HG03108 (cell line): ENCODE measurements at regions not wholly inside any gene's neighbourhood (a gene's known extent, or its start where the extent isn't known, plus 50 kb on each side); places are given as distances from the start of the nearest gene placed in this dataset.

Experiments used
- ATAC-seq: cut with Tn5 transposase; IDR thresholded peaks from one replicate; pipeline ENCODE4 v1.9.1; 2021; ENCODE audit warnings: moderate library complexity; ENCODE audit not compliant: unreplicated experiment

DNA sequence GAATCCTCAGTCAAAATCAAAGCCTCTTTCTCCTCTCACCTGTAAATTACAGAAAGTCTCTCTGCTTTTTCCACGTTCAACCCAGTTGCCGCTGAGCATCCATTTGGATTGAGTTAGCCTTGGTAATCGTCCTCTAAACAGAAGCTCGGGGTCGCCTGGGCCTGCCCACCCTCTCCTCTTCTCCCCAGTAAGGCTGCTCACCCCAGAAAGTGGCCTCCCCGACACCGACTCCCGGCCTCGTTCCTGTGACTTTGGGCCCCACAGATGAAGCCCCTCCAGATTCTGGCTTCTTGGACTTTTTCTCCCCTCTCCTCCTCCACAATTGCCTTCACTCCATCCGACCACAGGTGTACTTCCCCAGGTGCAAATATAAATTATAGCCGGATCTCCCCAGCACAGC, 1500.0 kb downstream of the BRD1 start:
- ATAC-seq: no peak

DNA sequence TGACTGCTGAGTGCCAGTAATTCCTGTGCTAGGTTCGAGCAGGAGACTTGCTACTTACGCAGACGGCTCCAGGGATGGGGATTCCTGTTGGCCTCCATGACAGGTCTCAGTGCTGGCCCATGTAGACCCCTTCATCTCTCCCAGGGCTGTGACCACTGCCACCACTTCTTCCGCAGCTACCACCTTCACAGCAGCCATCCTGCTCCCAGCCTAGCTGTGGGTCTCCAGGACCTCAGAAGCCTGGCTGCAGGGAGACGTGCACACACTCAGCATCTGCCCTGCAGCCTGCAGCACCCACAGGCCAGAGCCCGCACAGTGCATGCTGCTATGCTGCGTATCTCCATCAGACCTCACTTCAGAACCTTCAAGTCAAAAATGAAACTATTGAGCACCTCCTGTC, 1503.9 kb downstream of the BRD1 start:
- no peak for ATAC-seq

DNA sequence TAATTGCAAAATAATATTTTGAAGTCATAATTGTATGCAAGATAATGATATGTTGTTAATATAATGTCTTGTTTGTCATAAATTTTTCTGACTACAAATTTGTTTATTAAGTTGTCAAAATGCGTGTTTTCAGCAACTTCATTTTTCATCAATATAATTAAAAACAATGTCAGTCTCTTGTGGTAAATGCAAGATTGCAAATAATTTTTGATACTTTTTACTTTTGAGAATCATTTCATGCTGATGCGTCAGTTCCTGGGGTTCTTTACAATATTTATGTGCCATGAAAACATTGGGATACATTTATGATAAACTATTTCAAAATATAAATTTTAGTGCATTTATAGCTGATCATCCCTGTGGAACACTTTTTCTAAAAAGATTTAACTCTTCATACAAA, 1504.8 kb downstream of the BRD1 start:
- ATAC-seq: no peak

DNA sequence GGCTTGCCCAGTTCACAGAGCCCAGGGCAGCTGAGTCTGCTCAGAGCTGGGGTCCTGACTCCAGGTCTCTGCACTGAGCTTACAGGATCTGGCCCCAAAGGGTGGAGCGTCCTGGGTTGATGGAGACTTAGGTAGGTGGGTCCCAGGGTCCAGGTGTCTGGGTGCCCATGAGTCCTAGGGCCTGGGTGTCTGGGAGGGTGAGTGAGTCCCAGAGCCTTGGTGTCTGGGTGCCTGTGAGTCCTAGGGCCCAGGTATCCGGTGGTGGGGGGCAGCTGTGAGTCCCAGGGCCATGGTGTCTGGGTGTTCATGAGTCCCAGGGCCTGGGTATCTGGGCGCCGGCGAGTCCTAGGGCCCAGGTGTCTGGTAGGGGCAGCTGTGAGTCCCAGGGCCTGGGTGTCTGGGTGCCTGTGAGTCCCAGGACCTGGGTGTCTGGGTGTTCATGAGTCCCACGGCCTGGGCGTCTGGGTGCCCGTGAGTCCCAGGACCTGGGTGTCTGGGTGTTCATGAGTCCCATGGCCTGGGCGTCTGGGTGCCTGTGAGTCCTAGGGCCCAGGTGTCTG, 1505.6 kb downstream of the BRD1 start:
- ATAC-seq: no peak

DNA sequence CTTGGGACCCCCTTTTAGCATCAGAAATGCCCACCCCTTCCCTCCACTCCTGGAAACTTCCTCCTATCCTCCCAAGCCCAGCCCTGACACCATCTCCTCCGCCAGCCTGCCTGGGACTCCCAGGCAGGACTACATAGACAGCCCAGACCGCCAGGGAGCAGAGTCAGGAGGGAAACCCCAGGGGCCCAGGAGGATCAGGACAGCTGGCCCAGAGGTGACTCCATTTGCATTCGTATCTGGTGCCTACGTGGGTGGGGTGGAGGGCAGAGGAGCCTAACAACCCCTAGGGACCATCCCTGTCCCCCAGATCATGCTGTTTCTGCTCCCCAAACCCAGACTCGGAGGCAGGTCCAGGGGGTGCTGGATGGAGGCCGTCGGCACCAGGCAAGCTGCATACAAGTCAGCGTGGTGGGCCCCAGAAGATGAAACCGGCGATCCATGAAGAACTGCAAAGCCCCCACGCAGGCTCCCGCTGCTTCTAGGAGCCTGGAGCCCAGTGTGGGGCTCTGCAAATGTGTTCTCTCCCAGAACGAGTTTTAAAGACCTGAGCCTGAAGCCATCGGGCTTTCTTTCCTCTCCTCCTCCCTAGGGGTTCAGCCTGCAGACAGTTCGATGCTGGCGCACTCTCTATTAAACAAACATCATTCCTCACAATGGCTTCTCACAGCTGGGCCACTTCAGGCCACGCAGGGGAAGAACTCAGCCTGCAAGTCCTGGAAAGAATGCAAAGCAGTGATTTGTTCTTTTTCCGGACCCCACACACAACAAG, 1506.8 kb downstream of the BRD1 start:
- no peak for ATAC-seq

GRCh38 chr22:48320048-48320682, 1507.5 kb downstream of the BRD1 start:
- no peak for ATAC-seq

DNA sequence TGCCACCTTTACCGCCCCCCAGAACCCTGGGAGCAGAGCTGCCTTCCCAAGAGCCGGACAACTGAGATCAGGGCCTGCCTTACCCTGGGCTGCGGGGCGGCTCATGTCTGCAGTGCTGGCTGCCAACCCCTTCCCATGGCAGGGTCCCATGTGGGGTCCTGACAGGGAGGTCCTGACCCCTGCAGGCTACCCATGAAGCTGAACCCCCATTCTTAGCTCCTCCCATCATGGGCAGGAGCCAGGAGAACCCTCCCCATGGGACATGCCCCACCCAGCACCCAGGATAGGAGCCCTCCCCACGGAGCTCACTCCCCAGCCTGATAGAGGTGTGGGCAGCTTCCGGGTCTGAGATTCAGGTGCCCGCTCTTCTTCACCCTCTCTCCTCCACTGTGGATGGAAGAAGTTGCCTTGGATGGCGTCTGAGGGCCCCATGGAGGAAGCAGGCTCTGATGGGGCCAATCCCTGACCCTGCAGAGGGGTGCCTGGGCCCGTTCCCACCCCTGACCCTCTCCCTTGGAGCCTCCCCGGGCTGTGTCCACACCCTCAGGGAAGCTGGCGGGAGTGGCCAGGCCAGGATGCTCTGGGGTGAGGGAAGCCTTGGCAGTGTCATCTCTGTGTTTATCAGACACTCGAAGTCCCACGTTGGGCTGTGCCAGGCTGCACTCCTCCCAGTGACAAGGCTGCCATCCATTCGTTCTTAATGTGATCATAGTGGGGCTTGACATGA, 1508.2 kb downstream of the BRD1 start:
- no peak for ATAC-seq

DNA sequence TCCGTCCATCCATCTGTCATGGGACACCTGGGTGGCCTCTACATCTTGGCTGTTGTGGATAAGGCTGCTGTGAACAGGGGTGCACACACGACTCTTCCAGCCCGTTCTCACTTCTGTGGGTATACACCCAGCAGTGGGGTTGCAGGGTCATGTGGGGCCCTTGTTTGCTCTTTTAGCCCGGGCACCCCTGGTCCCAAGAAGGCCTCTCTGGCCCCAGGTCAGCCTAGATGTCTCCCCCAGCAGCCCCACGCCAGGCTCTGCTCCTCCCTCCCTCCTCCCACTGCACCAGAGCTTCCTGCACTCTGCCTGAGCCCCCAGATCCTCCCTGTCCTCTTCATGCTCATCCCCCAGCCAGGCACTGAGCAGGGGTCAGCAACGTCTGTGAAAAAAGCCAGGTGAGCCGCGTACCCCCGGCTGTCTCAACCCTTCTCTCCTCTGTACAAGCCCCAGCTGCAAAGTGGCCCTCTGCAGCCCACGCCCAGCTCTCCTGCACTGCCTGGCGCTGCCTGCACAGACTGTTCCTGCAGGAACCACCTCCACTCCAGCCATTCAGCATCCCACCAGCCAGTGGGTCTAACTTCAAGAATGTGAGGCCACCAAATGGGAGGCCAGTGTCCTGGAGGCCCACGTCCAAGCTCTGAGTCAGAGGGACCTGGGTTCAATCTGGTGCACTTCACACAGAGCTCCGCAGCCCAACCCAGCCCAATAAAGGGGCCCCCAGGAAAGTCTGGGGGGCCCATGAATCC, 1508.9 kb downstream of the BRD1 start:
- no peak for ATAC-seq

- no peak for ATAC-seq
These were observed 1509.5 kb downstream of the BRD1 start for GRCh38 chr22:48318173-48318572.

GRCh38 chr22:48316257-48317250, 1511.1 kb downstream of the BRD1 start:
- ATAC-seq: no peak

GRCh38 chr22:48315439-48316256, 1512.0 kb downstream of the BRD1 start:
- no peak for ATAC-seq

GRCh38 chr22:48314073-48314472, 1513.6 kb downstream of the BRD1 start:
- ATAC-seq: no peak

DNA sequence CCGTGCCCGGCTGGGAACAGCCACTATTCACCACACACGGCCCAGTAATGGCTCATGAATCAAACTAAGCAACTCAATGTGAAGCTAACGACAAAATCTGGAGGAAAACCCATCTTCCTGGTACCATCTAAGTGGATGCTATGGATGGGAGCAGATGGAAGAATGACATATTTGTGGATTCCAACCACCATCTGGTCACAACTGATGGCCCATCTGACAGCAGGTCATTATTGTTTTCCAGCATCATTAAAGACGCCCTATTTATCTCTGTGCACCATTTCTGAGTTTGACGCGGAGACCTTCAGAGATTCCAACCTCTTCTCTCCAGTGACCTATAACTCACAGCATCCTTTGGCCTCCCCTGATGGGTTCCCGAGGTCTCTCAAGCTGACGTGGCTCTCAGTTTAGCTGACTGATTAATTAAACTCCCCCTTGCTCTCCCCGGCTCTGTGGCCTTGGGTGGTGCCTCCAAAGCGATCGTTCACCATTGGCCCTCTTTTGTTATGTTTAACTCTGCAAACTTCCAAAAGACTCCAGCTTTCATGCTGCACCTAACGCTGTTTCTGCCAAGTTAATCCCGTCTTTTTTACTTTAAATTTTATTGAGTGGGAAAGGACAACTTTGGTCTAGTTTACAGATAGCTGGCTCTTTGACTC, 1514.4 kb downstream of the BRD1 start:
- ATAC-seq: no peak

DNA sequence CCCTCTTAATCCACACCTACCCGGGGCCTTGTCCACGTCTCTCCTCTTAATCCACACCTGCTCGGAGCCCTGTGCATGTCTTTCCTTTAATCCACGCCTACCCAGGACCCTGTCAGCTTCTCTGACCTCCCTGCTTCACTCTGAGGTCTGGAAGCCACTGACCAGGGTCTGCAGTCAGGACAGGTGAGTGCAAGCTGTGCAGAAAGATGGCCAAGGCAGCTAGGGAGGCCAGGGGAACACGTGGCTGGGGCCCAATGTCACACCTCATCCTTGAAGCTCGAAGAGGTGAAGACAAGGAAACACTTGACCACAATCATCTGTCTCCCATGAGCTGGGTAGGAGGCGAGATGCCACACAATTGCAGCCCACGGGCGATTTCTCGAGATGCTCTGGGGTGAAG, 1516.9 kb downstream of the BRD1 start:
- ATAC-seq: no peak

GRCh38 chr22:48310289-48310688, 1517.4 kb downstream of the BRD1 start:
- no peak for ATAC-seq

- no peak for ATAC-seq
These were observed 1517.8 kb downstream of the BRD1 start for GRCh38 chr22:48309836-48310235.

GRCh38 chr22:48309115-48309705, 1518.5 kb downstream of the BRD1 start:
- no peak for ATAC-seq

DNA sequence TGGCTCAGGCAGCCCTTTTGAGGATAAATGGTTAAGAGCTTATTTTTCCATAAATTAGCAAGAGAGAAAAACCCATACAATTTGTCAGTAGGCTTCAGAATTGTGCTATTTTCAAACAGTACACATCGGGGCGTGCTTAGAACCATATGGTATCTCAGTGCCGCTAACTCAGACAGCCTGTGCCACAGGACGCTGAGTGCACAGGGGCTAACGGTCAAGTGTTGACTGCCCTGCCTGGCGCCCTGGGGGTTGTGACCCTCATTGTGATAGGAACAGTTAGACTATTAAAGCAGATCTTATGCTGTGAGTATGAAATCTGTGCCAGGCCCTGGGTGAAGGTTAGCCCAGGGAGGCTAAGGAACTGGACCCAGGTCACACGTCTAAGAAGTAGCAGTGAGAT, 1519.7 kb downstream of the BRD1 start:
- ATAC-seq: no peak
